ENCODE measurements at regions not wholly inside any gene's neighbourhood (a gene's known extent, or its start where the extent isn't known, plus 50 kb on each side); places are given as distances from the start of the nearest gene placed in this dataset.
"Not testable (repeated sequence)": the region's sequence is repeated elsewhere in the genome, so short reads cannot be mapped to it uniquely, and the experiment has no call there.

GRCh38 chr6:155542036-155542435, 86.4 kb upstream of the NOX3 start:
- ATAC-seq (no peak), DNase-seq (no peak)
- Mint-ChIP-seq H3K4me3 (no peak overlapping the region), H3K27me3 (no peaks in the 10 kb centered on the region), H3K27ac (no peak overlapping the region), H3K9me3 (ENCODE audit: low read depth) (no peaks in the 10 kb centered on the region), H3K4me1 (peaks cover 4% of the 10 kb centered on the region), H3K36me3 (ENCODE audit: low read depth) (no peaks in the 10 kb centered on the region)
- ChIA-PET CTCF (interaction anchor here (0.6 to 1.4 kb wide), 4 partner anchors 10 to 221 kb away, joined by 3 to 9 read pairs (median 4); no protein-coding TSS in a partner anchor), POLR2A (interaction anchor here (0.6 kb wide), 1 partner anchor 489 kb away, joined by 4 read pairs; no protein-coding TSS in a partner anchor)
- intact Hi-C loops (cut with DNase I, micrococcal nuclease) = no loop called here

GRCh38 chr6:155538708-155539390, 83.2 kb upstream of the NOX3 start:
- DNase-seq = no peak
- H3K4me3 Mint-ChIP-seq = no peak overlapping the region
- ChIA-PET CTCF (no interaction called here), POLR2A (no interaction called here)
- H3K4me1 Mint-ChIP-seq = peaks cover 4% of the 10 kb centered on the region
- no peaks in the 10 kb centered on the region for H3K36me3 Mint-ChIP-seq (ENCODE audit: low read depth)
- no peaks in the 10 kb centered on the region for H3K9me3 Mint-ChIP-seq (ENCODE audit: low read depth)
- intact Hi-C loops (cut with DNase I, micrococcal nuclease) = no loop called here
- ATAC-seq = no peak
- H3K27ac Mint-ChIP-seq = no peak overlapping the region
- H3K27me3 Mint-ChIP-seq = no peaks in the 10 kb centered on the region

- H3K9me3 Mint-ChIP-seq (ENCODE audit: low read depth) = peaks cover 5% of the 10 kb centered on the region
- ChIA-PET CTCF (interaction anchor here (0.6 to 1.5 kb wide), 3 partner anchors 8 to 123 kb away, joined by 3 to 4 read pairs (median 3); no protein-coding TSS in a partner anchor), POLR2A (no interaction called here)
- H3K36me3 Mint-ChIP-seq (ENCODE audit: low read depth) = peaks cover 5% of the 10 kb centered on the region
- H3K4me3 Mint-ChIP-seq = no peak overlapping the region
- H3K27me3 Mint-ChIP-seq = no peaks in the 10 kb centered on the region
- H3K4me1 Mint-ChIP-seq = peaks cover 3% of the 10 kb centered on the region
- H3K27ac Mint-ChIP-seq = no peak overlapping the region
- DNase-seq = no peak
- no peak for ATAC-seq
- intact Hi-C loops (cut with DNase I, micrococcal nuclease) = loop anchor here in 1 of 2 experiments (5.0 kb wide), 1 partner anchor 357 kb away; no protein-coding TSS in a partner anchor
These were observed 79.0 kb upstream of the NOX3 start for GRCh38 chr6:155534678-155535077.

- intact Hi-C loops (cut with DNase I, micrococcal nuclease) = loop anchor here (1.0 to 5.0 kb wide), 2 partner anchors 203 to 353 kb away; no protein-coding TSS in a partner anchor
- Mint-ChIP-seq H3K36me3 (ENCODE audit: low read depth) (peaks cover 5% of the 10 kb centered on the region), H3K9me3 (ENCODE audit: low read depth) (peaks cover 7% of the 10 kb centered on the region), H3K4me3 (no peak overlapping the region), H3K4me1 (peaks cover 16% of the 10 kb centered on the region), H3K27me3 (no peaks in the 10 kb centered on the region), H3K27ac (no peak overlapping the region)
- POLR2A ChIA-PET = no interaction called here
- CTCF ChIA-PET = interaction anchor here (1.9 to 2.8 kb wide), 2 partner anchors 202 to 215 kb away, joined by 8 to 22 read pairs; no protein-coding TSS in a partner anchor
- DNase-seq (peak; percentile 29), ATAC-seq (peak; percentile 73)
These were observed 74.7 kb upstream of the NOX3 start for GRCh38 chr6:155530219-155530834.

GRCh38 chr6:155529814-155530213, 74.2 kb upstream of the NOX3 start:
- POLR2A ChIA-PET; DNase-seq; H3K9me3 Mint-ChIP-seq (ENCODE audit: low read depth); H3K27me3 Mint-ChIP-seq; H3K4me3 Mint-ChIP-seq; H3K27ac Mint-ChIP-seq; H3K36me3 Mint-ChIP-seq (ENCODE audit: low read depth): not testable (repeated sequence)
- intact Hi-C loops (cut with DNase I, micrococcal nuclease) = loop anchor here (1.0 to 10.0 kb wide), 3 partner anchors 203 to 353 kb away; no protein-coding TSS in a partner anchor
- ATAC-seq = peak; percentile 30
- H3K4me1 Mint-ChIP-seq = peaks cover 16% of the 10 kb centered on the region
- CTCF ChIA-PET = interaction anchor here (1.2 to 2.8 kb wide), 3 partner anchors 201 to 214 kb away, joined by 3 to 22 read pairs (median 8); no protein-coding TSS in a partner anchor

- DNase-seq = no peak
- peaks cover 5% of the 10 kb centered on the region for H3K36me3 Mint-ChIP-seq (ENCODE audit: low read depth)
- ChIA-PET POLR2A (no interaction called here), CTCF (interaction anchor here (0.7 to 2.8 kb wide), 6 partner anchors 9 to 213 kb away, joined by 3 to 22 read pairs (median 4); no protein-coding TSS in a partner anchor)
- intact Hi-C loops (cut with DNase I, micrococcal nuclease) = loop anchor here in 1 of 2 experiments (10.0 kb wide), 1 partner anchor 344 kb away; no protein-coding TSS in a partner anchor
- no peak for ATAC-seq
- H3K27me3 Mint-ChIP-seq = no peaks in the 10 kb centered on the region
- no peak overlapping the region for H3K4me3 Mint-ChIP-seq
- H3K9me3 Mint-ChIP-seq (ENCODE audit: low read depth) = peaks cover 7% of the 10 kb centered on the region
- peaks cover 21% of the 10 kb centered on the region for H3K4me1 Mint-ChIP-seq
- H3K27ac Mint-ChIP-seq = no peak overlapping the region
These were observed 73.4 kb upstream of the NOX3 start for GRCh38 chr6:155528982-155529453.

- Mint-ChIP-seq H3K4me3 (no peak overlapping the region), H3K36me3 (ENCODE audit: low read depth) (peaks cover 3% of the 10 kb centered on the region), H3K27me3 (no peaks in the 10 kb centered on the region), H3K27ac (no peak overlapping the region), H3K9me3 (ENCODE audit: low read depth) (peaks cover 5% of the 10 kb centered on the region), H3K4me1 (peaks cover 26% of the 10 kb centered on the region)
- DNase-seq (no peak), ATAC-seq (no peak)
- ChIA-PET CTCF (interaction anchor here (0.7 to 2.8 kb wide), 5 partner anchors 8 to 213 kb away, joined by 3 to 22 read pairs (median 4); no protein-coding TSS in a partner anchor), POLR2A (no interaction called here)
- intact Hi-C loops (cut with DNase I, micrococcal nuclease) = loop anchor here in 1 of 2 experiments (10.0 kb wide), 1 partner anchor 344 kb away; no protein-coding TSS in a partner anchor
These were observed 72.7 kb upstream of the NOX3 start for GRCh38 chr6:155528335-155528734.

GRCh38 chr6:155527443-155527842, 71.8 kb upstream of the NOX3 start:
- Mint-ChIP-seq H3K9me3 (ENCODE audit: low read depth) (peaks cover 3% of the 10 kb centered on the region), H3K4me1 (peaks cover 26% of the 10 kb centered on the region), H3K27me3 (no peaks in the 10 kb centered on the region), H3K27ac (no peak overlapping the region), H3K36me3 (ENCODE audit: low read depth) (no peaks in the 10 kb centered on the region), H3K4me3 (no peak overlapping the region)
- intact Hi-C loops (cut with DNase I, micrococcal nuclease) = loop anchor here in 1 of 2 experiments (10.0 kb wide), 1 partner anchor 343 kb away; no protein-coding TSS in a partner anchor
- no peak for DNase-seq
- CTCF ChIA-PET = interaction anchor here (2.8 kb wide), 1 partner anchor 199 kb away, joined by 22 read pairs; no protein-coding TSS in a partner anchor
- POLR2A ChIA-PET = no interaction called here
- ATAC-seq = no peak

GRCh38 chr6:155523821-155524651, 68.4 kb upstream of the NOX3 start:
- no peaks in the 10 kb centered on the region for H3K27me3 Mint-ChIP-seq
- DNase-seq = peak; percentile 35
- H3K9me3 Mint-ChIP-seq (ENCODE audit: low read depth) = peaks cover 3% of the 10 kb centered on the region
- peak overlapping the region; percentile 77 for H3K27ac Mint-ChIP-seq
- peaks cover 18% of the 10 kb centered on the region for H3K4me1 Mint-ChIP-seq
- ATAC-seq = peak; percentile 93
- H3K4me3 Mint-ChIP-seq = no peak overlapping the region
- no peaks in the 10 kb centered on the region for H3K36me3 Mint-ChIP-seq (ENCODE audit: low read depth)
- POLR2A ChIA-PET = no interaction called here
- intact Hi-C loops (cut with DNase I, micrococcal nuclease) = loop anchor here (1.0 to 10.0 kb wide), 3 partner anchors 106 to 339 kb away; no protein-coding TSS in a partner anchor
- CTCF ChIA-PET = interaction anchor here (0.8 to 1.4 kb wide), 3 partner anchors 13 to 197 kb away, joined by 3 to 4 read pairs (median 3); no protein-coding TSS in a partner anchor

- Mint-ChIP-seq H3K9me3 (ENCODE audit: low read depth) (no peaks in the 10 kb centered on the region), H3K4me3 (no peak overlapping the region), H3K36me3 (ENCODE audit: low read depth) (no peaks in the 10 kb centered on the region), H3K4me1 (peaks cover 10% of the 10 kb centered on the region), H3K27ac (no peak overlapping the region), H3K27me3 (no peaks in the 10 kb centered on the region)
- POLR2A ChIA-PET = no interaction called here
- ATAC-seq (no peak), DNase-seq (no peak)
- CTCF ChIA-PET = interaction anchor here (1.3 kb wide), 1 partner anchor 104 kb away, joined by 5 read pairs; no protein-coding TSS in a partner anchor
- intact Hi-C loops (cut with DNase I, micrococcal nuclease) = loop anchor here (5.0 to 10.0 kb wide), 2 partner anchors 334 to 337 kb away; no protein-coding TSS in a partner anchor
These were observed 66.1 kb upstream of the NOX3 start for GRCh38 chr6:155521719-155522118.
